ENCODE measurements at regions not wholly inside any gene's neighbourhood (a gene's known extent, or its start where the extent isn't known, plus 50 kb on each side); places are given as distances from the start of the nearest gene placed in this dataset.

- no peaks in the 10 kb centered on the region for H3K4me1 ChIP-seq
- H3K27ac ChIP-seq, result no peak overlapping the region
- H3K27me3 ChIP-seq, result peaks cover 13% of the 10 kb centered on the region
- no peaks in the 10 kb centered on the region for H3K36me3 ChIP-seq
- H3K4me3 ChIP-seq, result no peak overlapping the region
- no peak for TF ChIP-seq POLR2A (IDR thresholded peaks at IDR 0.05)
- TF ChIP-seq POLR2AphosphoS5 (IDR thresholded peaks at IDR 0.05), result no peak
- TF ChIP-seq CTCF (IDR thresholded peaks at IDR 0.05), result no peak
- TF ChIP-seq EP300 (IDR thresholded peaks at IDR 0.05), result no peak
- WGBS, result 93% methylated on average over 3 of the region's 3 CpGs
- no peak for DNase-seq (ENCODE audit: low spot score in 2 of 2)
- no peaks in the 10 kb centered on the region for H3K9me3 ChIP-seq
Measured at GRCh38 chr2:16254356-16254965, 314.1 kb downstream of the MYCN start.

GRCh38 chr2:16253291-16253690 is 312.9 kb downstream of the MYCN start:
- no peak for TF ChIP-seq EP300 (IDR thresholded peaks at IDR 0.05)
- TF ChIP-seq POLR2AphosphoS5 (IDR thresholded peaks at IDR 0.05), result no peak
- no peak for TF ChIP-seq CTCF (IDR thresholded peaks at IDR 0.05)
- TF ChIP-seq POLR2A (IDR thresholded peaks at IDR 0.05), result no peak
- no peak for DNase-seq (ENCODE audit: low spot score in 2 of 2)
- Histone ChIP-seq H3K4me1 (peaks cover 9% of the 10 kb centered on the region), H3K9me3 (no peaks in the 10 kb centered on the region), H3K36me3 (no peaks in the 10 kb centered on the region), H3K27me3 (peaks cover 13% of the 10 kb centered on the region), H3K4me3 (no peak overlapping the region), H3K27ac (no peak overlapping the region)
- WGBS, result 93% methylated on average over 3 of the region's 3 CpGs

- H3K27me3 ChIP-seq, result peaks cover 13% of the 10 kb centered on the region
- TF ChIP-seq POLR2A (IDR thresholded peaks at IDR 0.05) (no peak), EP300 (IDR thresholded peaks at IDR 0.05) (no peak), CTCF (IDR thresholded peaks at IDR 0.05) (no peak), POLR2AphosphoS5 (IDR thresholded peaks at IDR 0.05) (no peak)
- H3K4me3 ChIP-seq, result no peak overlapping the region
- DNase-seq (ENCODE audit: low spot score in 2 of 2), result no peak
- 80% methylated on average over 1 of the region's 1 CpG for WGBS
- H3K4me1 ChIP-seq, result peaks cover 9% of the 10 kb centered on the region
- H3K27ac ChIP-seq, result no peak overlapping the region
- H3K36me3 ChIP-seq, result no peaks in the 10 kb centered on the region
- no peaks in the 10 kb centered on the region for H3K9me3 ChIP-seq
Measured at GRCh38 chr2:16252891-16253290, 312.5 kb downstream of the MYCN start.

GRCh38 chr2:16252251-16252650 is 311.9 kb downstream of the MYCN start:
- 90% methylated on average over 9 of the region's 9 CpGs for WGBS
- Histone ChIP-seq H3K4me3 (no peak overlapping the region), H3K4me1 (peaks cover 12% of the 10 kb centered on the region), H3K9me3 (no peaks in the 10 kb centered on the region), H3K27me3 (peaks cover 13% of the 10 kb centered on the region), H3K36me3 (no peaks in the 10 kb centered on the region), H3K27ac (no peak overlapping the region)
- no peak for TF ChIP-seq POLR2A (IDR thresholded peaks at IDR 0.05)
- TF ChIP-seq POLR2AphosphoS5 (IDR thresholded peaks at IDR 0.05), result no peak
- TF ChIP-seq CTCF (IDR thresholded peaks at IDR 0.05), result no peak
- TF ChIP-seq EP300 (IDR thresholded peaks at IDR 0.05), result no peak
- DNase-seq (ENCODE audit: low spot score in 2 of 2), result no peak

GRCh38 chr2:16251511-16252225 is 311.3 kb downstream of the MYCN start:
- H3K27ac ChIP-seq, result no peak overlapping the region
- TF ChIP-seq EP300 (IDR thresholded peaks at IDR 0.05) (no peak), POLR2A (IDR thresholded peaks at IDR 0.05) (no peak), POLR2AphosphoS5 (IDR thresholded peaks at IDR 0.05) (no peak), CTCF (IDR thresholded peaks at IDR 0.05) (no peak)
- DNase-seq (ENCODE audit: low spot score in 2 of 2), result no peak
- 81% methylated on average over 8 of the region's 8 CpGs for WGBS
- H3K4me1 ChIP-seq, result peaks cover 16% of the 10 kb centered on the region
- H3K4me3 ChIP-seq, result no peak overlapping the region
- H3K36me3 ChIP-seq, result no peaks in the 10 kb centered on the region
- no peaks in the 10 kb centered on the region for H3K9me3 ChIP-seq
- peaks cover 16% of the 10 kb centered on the region for H3K27me3 ChIP-seq
